ENCODE measurements at regions not wholly inside any gene's neighbourhood (a gene's known extent, or its start where the extent isn't known, plus 50 kb on each side); places are given as distances from the start of the nearest gene placed in this dataset.

DNA sequence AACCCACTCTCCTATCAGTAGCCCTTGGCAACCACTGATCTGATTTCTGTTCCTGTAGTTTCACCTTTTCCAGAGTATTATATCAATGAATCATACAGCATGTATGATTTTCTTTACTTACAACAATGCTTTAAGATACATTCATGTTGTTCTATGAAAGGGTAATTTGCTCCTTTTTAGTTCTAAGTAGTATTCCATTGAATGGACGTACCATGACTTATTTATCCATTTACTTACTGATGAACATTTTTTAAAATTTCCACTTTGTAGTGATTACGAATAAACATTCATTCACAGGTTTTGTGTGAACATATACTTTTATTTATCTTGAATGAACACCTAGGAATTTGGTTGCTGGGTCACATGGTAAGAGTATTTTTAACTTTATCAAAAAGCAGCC lies 620.8 kb downstream of the HTR1A start:
- POLR2A ChIA-PET = no interaction called here
- no peaks in the 10 kb centered on the region for H3K27me3 Mint-ChIP-seq
- H3K4me3 Mint-ChIP-seq = no peak overlapping the region
- H3K9me3 Mint-ChIP-seq = peaks cover under 1% of the 10 kb centered on the region
- H3K4me1 Mint-ChIP-seq = no peaks in the 10 kb centered on the region
- no peaks in the 10 kb centered on the region for H3K36me3 Mint-ChIP-seq (ENCODE audit: low read depth)
- DNase-seq = no peak
- CTCF ChIA-PET = no interaction called here
- no peak overlapping the region for H3K27ac Mint-ChIP-seq

DNA sequence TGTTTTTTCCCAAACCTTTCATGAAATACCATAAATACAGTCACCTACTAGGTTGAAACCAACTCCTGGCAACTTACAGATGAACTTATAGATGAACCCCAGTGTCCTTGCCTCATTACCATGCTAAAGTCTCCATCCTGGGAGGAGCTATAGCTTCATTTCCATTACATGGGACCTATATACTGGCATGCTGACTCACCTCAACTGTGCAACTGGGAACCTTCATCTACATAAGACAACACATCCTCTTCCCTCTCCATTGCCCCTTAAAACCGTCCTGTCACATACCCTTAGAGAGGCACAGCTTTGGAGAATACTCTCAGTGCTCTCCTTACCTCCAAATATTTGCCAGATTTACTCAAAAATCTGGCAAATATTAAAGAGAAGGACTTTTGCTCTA lies 638.3 kb downstream of the HTR1A start:
- H3K27ac Mint-ChIP-seq = no peak overlapping the region
- H3K9me3 Mint-ChIP-seq = no peaks in the 10 kb centered on the region
- POLR2A ChIA-PET = no interaction called here
- no peaks in the 10 kb centered on the region for H3K27me3 Mint-ChIP-seq
- no peaks in the 10 kb centered on the region for H3K36me3 Mint-ChIP-seq (ENCODE audit: low read depth)
- CTCF ChIA-PET = no interaction called here
- DNase-seq = no peak
- no peaks in the 10 kb centered on the region for H3K4me1 Mint-ChIP-seq
- H3K4me3 Mint-ChIP-seq = no peak overlapping the region

DNA sequence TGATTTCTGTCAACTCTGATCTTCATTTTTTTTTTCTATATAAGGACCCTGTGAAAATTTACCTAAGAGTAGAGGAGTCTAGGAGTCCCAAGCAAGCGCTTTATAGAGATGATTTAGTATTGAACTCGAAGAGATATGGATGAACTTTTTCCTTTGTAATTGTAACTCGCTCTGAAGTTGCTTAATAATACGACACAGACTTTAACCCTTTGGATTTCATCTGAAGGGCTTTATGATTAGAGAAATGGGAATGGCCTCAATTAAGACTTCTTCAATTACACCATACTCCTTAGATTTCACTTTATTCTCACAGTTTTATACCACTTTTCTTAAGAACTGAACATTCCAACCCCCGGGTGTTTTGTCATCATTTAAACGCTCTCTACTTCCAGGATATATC lies 647.7 kb downstream of the HTR1A start:
- Mint-ChIP-seq H3K27me3 (no peaks in the 10 kb centered on the region), H3K9me3 (no peaks in the 10 kb centered on the region), H3K4me1 (no peaks in the 10 kb centered on the region), H3K36me3 (ENCODE audit: low read depth) (no peaks in the 10 kb centered on the region), H3K27ac (no peak overlapping the region), H3K4me3 (no peak overlapping the region)
- POLR2A ChIA-PET = no interaction called here
- CTCF ChIA-PET = no interaction called here
- DNase-seq = no peak

DNA sequence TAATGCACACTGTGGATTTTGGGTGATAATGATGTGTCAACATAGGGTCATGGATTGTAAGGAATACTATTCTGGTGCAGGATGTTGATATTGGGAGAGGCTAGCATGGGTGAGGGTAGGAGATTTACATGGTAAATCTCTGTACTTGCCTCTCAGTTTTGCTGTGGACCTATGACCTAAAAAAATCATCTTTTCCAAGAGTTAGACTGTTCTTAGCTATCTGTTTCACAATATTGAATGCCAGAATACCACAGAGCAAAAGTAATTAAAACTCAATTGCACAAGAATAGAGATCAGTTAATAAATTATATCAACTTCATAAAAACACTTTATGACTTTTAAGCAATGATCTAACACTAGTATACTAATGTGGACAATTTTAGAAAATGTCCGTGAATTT lies 651.6 kb downstream of the HTR1A start:
- Mint-ChIP-seq H3K36me3 (ENCODE audit: low read depth) (no peaks in the 10 kb centered on the region), H3K27me3 (no peaks in the 10 kb centered on the region), H3K4me3 (no peak overlapping the region), H3K9me3 (no peaks in the 10 kb centered on the region), H3K27ac (no peak overlapping the region), H3K4me1 (no peaks in the 10 kb centered on the region)
- ChIA-PET CTCF (no interaction called here), POLR2A (no interaction called here)
- no peak for DNase-seq

DNA sequence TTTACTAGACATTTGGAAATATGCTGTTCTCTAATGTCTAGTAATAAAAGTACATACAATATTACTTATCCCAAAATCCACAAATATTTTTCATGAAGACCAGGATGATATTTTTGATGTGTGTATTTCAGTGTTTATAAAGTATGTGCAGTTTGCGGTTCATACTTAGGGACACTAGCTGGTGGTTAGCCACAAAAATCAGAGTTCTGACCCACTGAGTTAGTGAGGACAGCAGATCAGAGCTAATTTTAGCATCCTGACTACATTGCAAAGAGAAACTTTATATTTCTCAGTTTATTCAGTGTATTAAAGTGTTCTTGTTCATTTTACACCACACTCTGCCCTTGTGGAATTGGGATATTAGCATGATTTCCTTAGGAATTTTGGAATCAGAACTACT lies 655.3 kb downstream of the HTR1A start:
- no peak overlapping the region for H3K27ac Mint-ChIP-seq
- DNase-seq = no peak
- H3K36me3 Mint-ChIP-seq (ENCODE audit: low read depth) = no peaks in the 10 kb centered on the region
- H3K27me3 Mint-ChIP-seq = no peaks in the 10 kb centered on the region
- POLR2A ChIA-PET = no interaction called here
- H3K4me3 Mint-ChIP-seq = no peak overlapping the region
- H3K9me3 Mint-ChIP-seq = no peaks in the 10 kb centered on the region
- no peaks in the 10 kb centered on the region for H3K4me1 Mint-ChIP-seq
- CTCF ChIA-PET = no interaction called here

DNA sequence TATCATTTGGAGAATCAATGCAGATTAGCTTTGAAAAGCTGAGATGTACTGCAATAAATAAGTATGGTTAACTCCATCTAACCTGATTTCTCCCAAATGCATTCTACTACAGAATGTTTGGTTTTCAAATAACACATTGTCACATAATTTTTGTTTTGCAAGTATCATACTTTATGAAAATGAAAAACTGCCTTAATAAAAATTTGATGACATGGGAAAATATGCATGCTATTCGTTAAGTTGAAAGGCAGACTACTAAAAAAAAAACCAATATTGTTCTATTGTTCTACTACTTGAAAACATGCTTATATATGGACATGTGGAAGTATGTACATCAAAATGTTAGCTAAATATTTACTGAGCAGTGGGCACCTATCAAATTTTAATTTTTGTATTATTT lies 668.9 kb downstream of the HTR1A start:
- POLR2A ChIA-PET = no interaction called here
- Mint-ChIP-seq H3K4me3 (no peak overlapping the region), H3K9me3 (no peaks in the 10 kb centered on the region), H3K27ac (no peak overlapping the region), H3K27me3 (no peaks in the 10 kb centered on the region), H3K36me3 (ENCODE audit: low read depth) (no peaks in the 10 kb centered on the region), H3K4me1 (no peaks in the 10 kb centered on the region)
- DNase-seq = no peak
- CTCF ChIA-PET = no interaction called here

DNA sequence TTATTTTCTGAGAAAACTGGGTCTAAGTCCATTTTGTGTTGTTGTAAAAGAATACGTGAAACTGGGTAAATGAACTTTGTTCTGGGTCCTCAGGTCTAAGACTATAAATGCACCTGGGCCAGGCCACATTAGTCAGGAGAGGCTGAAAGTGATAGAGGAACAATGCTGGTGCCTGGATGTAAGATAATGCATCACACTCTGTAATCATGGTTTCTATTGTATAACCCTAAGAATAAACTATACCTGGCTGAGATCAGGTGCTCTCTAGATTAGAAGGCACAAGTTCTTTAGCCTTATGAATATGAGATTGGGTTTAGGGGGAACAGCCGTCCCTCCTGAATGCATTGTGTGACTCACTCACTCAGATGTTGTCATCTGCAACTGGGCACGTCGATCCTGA lies 675.5 kb downstream of the HTR1A start:
- no peak overlapping the region for H3K27ac Mint-ChIP-seq
- no peaks in the 10 kb centered on the region for H3K36me3 Mint-ChIP-seq (ENCODE audit: low read depth)
- CTCF ChIA-PET = no interaction called here
- H3K4me3 Mint-ChIP-seq = no peak overlapping the region
- POLR2A ChIA-PET = no interaction called here
- no peaks in the 10 kb centered on the region for H3K4me1 Mint-ChIP-seq
- peaks cover 3% of the 10 kb centered on the region for H3K9me3 Mint-ChIP-seq
- H3K27me3 Mint-ChIP-seq = no peaks in the 10 kb centered on the region
- no peak for DNase-seq

DNA sequence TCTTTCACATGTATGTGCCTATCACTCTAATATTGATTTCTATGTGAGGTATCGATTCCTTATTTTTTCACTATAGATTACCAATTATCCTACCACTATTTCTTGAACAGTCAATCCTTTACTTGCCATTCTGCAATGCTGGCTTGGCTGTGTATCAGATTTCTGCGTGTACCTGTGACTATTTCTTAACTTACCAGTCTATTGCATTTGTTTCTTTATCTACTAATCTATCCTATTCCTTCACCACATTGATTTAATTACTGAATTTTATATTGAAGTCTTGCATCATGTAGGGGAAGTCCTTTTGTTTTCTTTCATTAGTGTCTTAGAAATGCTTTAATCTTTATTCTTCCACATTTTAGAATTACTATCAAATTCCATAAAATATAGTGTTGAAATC lies 684.8 kb downstream of the LRRC70 start:
- no peak overlapping the region for H3K27ac Mint-ChIP-seq
- H3K4me3 Mint-ChIP-seq = no peak overlapping the region
- no peaks in the 10 kb centered on the region for H3K9me3 Mint-ChIP-seq
- no peaks in the 10 kb centered on the region for H3K4me1 Mint-ChIP-seq
- DNase-seq = no peak
- H3K36me3 Mint-ChIP-seq (ENCODE audit: low read depth) = no peaks in the 10 kb centered on the region
- no peaks in the 10 kb centered on the region for H3K27me3 Mint-ChIP-seq
- ChIA-PET CTCF (no interaction called here), POLR2A (no interaction called here)

DNA sequence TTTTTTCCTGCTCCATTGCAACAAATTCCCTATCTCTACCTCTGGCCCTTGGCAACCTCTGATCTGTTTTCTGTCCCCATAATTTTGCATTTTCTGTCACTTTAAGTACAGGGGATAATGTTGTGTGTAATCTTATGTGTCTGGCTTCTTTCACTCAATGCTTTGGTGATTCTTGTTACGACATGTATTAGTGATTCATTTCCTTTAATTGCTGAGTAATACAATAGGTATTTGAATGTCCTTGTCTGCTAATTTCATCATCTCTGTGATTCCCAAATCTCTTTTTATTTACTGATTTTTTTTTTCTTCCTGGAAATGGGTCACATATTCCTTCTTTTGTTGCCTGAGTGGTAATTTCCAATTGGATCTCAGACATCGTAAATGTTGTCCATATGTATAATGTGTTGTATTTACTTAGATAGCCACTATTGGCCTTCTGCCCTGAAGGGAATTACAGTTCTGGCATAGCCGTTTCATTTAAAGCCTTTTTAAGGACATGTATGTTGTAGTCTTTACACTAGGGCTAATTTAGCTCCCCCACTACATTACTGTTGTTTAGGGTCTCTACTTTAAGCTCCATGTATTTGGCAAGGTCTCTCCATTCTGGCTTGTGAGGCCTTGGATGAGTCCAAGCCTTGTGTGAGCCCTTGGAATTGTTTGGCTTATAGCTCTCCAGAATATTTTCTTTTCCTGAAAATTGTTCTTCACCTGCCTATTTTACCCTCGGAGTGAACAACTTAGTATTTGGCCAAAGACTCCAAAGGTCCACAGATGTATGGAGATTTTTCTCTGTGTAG lies 683.8 kb downstream of the LRRC70 start:
- Mint-ChIP-seq H3K4me1 (no peaks in the 10 kb centered on the region), H3K4me3 (no peak overlapping the region), H3K27ac (no peak overlapping the region), H3K36me3 (ENCODE audit: low read depth) (no peaks in the 10 kb centered on the region), H3K27me3 (no peaks in the 10 kb centered on the region), H3K9me3 (no peaks in the 10 kb centered on the region)
- CTCF ChIA-PET = no interaction called here
- no peak for DNase-seq
- POLR2A ChIA-PET = no interaction called here

DNA sequence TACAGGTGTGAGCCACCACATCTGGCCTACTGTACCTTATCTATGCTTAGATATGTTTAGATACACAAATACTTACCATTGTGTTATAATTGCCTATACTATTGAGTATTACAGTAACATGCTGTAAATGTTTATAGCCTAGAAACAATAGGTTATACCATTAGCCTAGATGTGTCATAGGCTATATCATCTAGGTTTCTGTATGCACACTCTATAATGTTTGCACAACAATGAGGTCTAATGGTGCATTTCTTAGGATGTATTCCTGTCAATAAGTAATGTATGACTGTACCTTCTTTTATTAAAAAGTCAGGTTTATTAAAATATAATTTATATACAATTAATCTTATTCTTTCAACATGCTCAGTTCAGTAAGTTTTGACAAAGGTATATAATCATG lies 683.1 kb downstream of the LRRC70 start:
- CTCF ChIA-PET = no interaction called here
- Mint-ChIP-seq H3K4me1 (no peaks in the 10 kb centered on the region), H3K27ac (no peak overlapping the region), H3K4me3 (no peak overlapping the region), H3K27me3 (no peaks in the 10 kb centered on the region), H3K36me3 (ENCODE audit: low read depth) (no peaks in the 10 kb centered on the region), H3K9me3 (no peaks in the 10 kb centered on the region)
- POLR2A ChIA-PET = no interaction called here
- no peak for DNase-seq

DNA sequence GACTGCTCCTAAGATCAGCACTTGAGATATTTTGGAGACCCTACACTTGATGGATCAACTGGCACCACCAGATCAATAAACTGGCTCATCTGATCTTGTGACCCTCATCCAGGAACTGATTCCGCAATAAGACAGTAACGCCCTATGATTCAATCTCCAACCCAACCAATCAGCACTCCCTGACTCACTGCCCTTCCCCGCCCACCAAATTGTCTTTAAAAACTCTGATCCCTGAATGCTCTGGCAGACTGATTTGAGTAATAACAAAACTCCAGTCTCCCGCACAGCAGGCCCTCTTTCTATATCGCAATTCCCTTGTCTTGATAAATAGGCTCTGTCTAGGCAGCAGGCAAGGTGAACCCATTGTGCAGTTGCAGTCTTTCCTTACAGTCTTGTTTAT lies 677.0 kb downstream of the LRRC70 start:
- POLR2A ChIA-PET = no interaction called here
- no peaks in the 10 kb centered on the region for H3K27me3 Mint-ChIP-seq
- DNase-seq = no peak
- no peak overlapping the region for H3K4me3 Mint-ChIP-seq
- no peak overlapping the region for H3K27ac Mint-ChIP-seq
- H3K36me3 Mint-ChIP-seq (ENCODE audit: low read depth) = no peaks in the 10 kb centered on the region
- CTCF ChIA-PET = no interaction called here
- no peaks in the 10 kb centered on the region for H3K9me3 Mint-ChIP-seq
- H3K4me1 Mint-ChIP-seq = no peaks in the 10 kb centered on the region

DNA sequence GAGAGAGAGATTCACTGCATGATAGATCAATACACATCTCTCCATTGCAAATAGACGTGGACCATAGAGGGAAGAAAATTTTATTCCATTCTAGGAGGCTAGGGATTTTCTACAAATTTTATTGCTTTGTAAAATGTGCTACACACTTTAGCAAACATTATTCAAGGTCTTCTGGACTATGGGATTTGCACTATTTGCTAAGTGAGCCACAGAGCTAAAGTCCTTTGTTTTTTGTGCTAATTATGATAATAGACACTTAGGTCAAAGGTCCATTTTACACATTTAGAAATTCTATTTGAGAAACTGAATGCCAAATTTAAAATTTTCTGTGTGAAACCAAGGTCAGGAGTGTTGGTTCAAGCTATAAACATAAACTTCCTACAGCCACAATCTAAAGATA lies 672.3 kb downstream of the LRRC70 start:
- no peaks in the 10 kb centered on the region for H3K4me1 Mint-ChIP-seq

DNA sequence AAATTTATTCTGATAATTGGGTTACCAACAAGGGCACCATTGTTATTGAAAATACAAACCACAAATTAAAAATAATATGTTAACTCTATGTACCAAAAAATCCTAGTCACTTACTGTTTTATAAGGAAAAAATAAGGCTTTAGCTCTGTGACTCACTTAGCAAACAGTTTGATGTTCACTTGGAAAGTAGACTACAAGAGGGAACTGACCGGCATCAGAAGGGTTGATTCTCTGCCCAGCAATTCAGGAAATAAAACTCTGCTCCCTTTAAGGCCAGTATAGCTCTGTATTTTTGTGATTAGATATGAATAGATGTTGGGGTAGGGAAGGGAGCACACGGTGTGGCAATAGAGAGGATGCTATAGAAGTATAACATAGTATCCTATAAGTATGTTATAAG lies 671.3 kb downstream of the LRRC70 start:
- Mint-ChIP-seq H3K4me1 (no peaks in the 10 kb centered on the region), H3K27ac (no peak overlapping the region), H3K9me3 (no peaks in the 10 kb centered on the region), H3K27me3 (no peaks in the 10 kb centered on the region), H3K36me3 (ENCODE audit: low read depth) (no peaks in the 10 kb centered on the region), H3K4me3 (no peak overlapping the region)
- ChIA-PET POLR2A (no interaction called here), CTCF (no interaction called here)
- DNase-seq = no peak

More for the DNA sequence above, 672.3 kb downstream of the LRRC70 start:
- Mint-ChIP-seq H3K27ac (no peak overlapping the region), H3K27me3 (no peaks in the 10 kb centered on the region), H3K4me3 (no peak overlapping the region), H3K9me3 (no peaks in the 10 kb centered on the region), H3K36me3 (ENCODE audit: low read depth) (no peaks in the 10 kb centered on the region)
- DNase-seq = no peak
- POLR2A ChIA-PET = no interaction called here
- CTCF ChIA-PET = no interaction called here

DNA sequence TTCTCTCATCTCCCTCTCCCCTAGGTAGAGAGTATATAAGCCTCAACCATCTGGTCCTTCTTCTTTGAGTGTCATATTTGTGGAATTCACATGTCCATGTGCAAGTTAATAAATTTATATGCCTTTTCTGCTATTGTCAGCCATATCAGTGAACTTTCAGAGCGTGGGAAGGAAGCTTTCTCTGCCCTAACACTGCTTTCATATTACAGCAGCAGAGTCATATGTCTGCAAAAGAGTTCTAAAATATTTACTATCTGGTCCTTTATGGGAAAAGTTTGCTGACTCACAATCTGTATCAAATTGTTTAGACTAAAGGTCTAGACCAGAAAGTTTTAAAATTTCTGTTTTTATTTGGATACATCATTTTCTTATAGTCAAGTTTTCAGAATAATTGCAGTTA lies 669.0 kb downstream of the LRRC70 start:
- POLR2A ChIA-PET = no interaction called here
- CTCF ChIA-PET = no interaction called here
- Mint-ChIP-seq H3K27ac (no peak overlapping the region), H3K36me3 (ENCODE audit: low read depth) (no peaks in the 10 kb centered on the region), H3K9me3 (no peaks in the 10 kb centered on the region), H3K27me3 (no peaks in the 10 kb centered on the region), H3K4me1 (no peaks in the 10 kb centered on the region), H3K4me3 (no peak overlapping the region)
- no peak for DNase-seq
